GM21529 (cell line): ENCODE measurements at regions not wholly inside any gene's neighbourhood (a gene's known extent, or its start where the extent isn't known, plus 50 kb on each side); places are given as distances from the start of the nearest gene placed in this dataset.
"Not testable (repeated sequence)": the region's sequence is repeated elsewhere in the genome, so short reads cannot be mapped to it uniquely, and the experiment has no call there.

Source experiments
- ATAC-seq: cut with Tn5 transposase; IDR thresholded peaks from one replicate; pipeline ENCODE4 v1.9.1; 2021; ENCODE audit not compliant: unreplicated experiment

GRCh38 chr13:50720861-50721671, 122.4 kb downstream of the DLEU7 start:
- no peak for ATAC-seq

- no peak for ATAC-seq
These were observed 121.9 kb downstream of the DLEU7 start for GRCh38 chr13:50721672-50721992.

- no peak for ATAC-seq
These were observed 120.9 kb downstream of the DLEU7 start for GRCh38 chr13:50722440-50723125.

- ATAC-seq, result no peak
These were observed 119.1 kb downstream of the DLEU7 start for GRCh38 chr13:50724438-50724837.

- ATAC-seq, result no peak
These were observed 118.6 kb downstream of the DLEU7 start for GRCh38 chr13:50724913-50725312.

GRCh38 chr13:50726164-50726563, 117.3 kb downstream of the DLEU7 start:
- ATAC-seq, result no peak

- no peak for ATAC-seq
These were observed 114.3 kb downstream of the DLEU7 start for GRCh38 chr13:50729177-50729576.

- no peak for ATAC-seq
These were observed 112.8 kb downstream of the DLEU7 start for GRCh38 chr13:50730496-50731351.

- ATAC-seq, result no peak
These were observed 112.1 kb downstream of the DLEU7 start for GRCh38 chr13:50731400-50731799.

- ATAC-seq, result no peak
These were observed 110.8 kb downstream of the DLEU7 start for GRCh38 chr13:50732712-50733111.

- ATAC-seq, result no peak
These were observed 110.1 kb downstream of the DLEU7 start for GRCh38 chr13:50733392-50733791.

GRCh38 chr13:50735071-50735470, 108.4 kb downstream of the DLEU7 start:
- no peak for ATAC-seq

GRCh38 chr13:50740052-50740741, 103.3 kb downstream of the DLEU7 start:
- no peak for ATAC-seq

GRCh38 chr13:50742353-50742752, 101.1 kb downstream of the DLEU7 start:
- ATAC-seq, result no peak

GRCh38 chr13:50742968-50743367, 100.5 kb downstream of the DLEU7 start:
- no peak for ATAC-seq

GRCh38 chr13:50744116-50744660, 99.3 kb downstream of the DLEU7 start:
- ATAC-seq, result no peak

GRCh38 chr13:50745542-50746115, 97.9 kb downstream of the DLEU7 start:
- no peak for ATAC-seq

GRCh38 chr13:50747737-50748350, 95.6 kb downstream of the DLEU7 start:
- ATAC-seq, result no peak

GRCh38 chr13:50753221-50753620, 90.3 kb downstream of the DLEU7 start:
- not testable (repeated sequence) for ATAC-seq
